MG63 (cell line): ENCODE measurements at regions not wholly inside any gene's neighbourhood (a gene's known extent, or its start where the extent isn't known, plus 50 kb on each side); places are given as distances from the start of the nearest gene placed in this dataset.

Experiments used
- DNase-seq: peaks from one replicate; pipeline ENCODE4 v3.0.0-alpha.2; 2020
- H3K27me3 ChIP-seq: fragments of 250-450 bp; sonication (Bioruptor Pico); 2 replicates; pipeline ENCODE4 v1.5.1; 2020; ENCODE audit warnings: mild to moderate bottlenecking, moderate library complexity
- H3K36me3 ChIP-seq: fragments of 250-450 bp; sonication (Bioruptor Pico); 2 replicates; pipeline ENCODE4 v1.5.1; 2020; ENCODE audit warnings: mild to moderate bottlenecking, moderate library complexity
- H3K4me3 ChIP-seq: fragments of 250-450 bp; sonication (Bioruptor Pico); 2 replicates; pipeline ENCODE4 v1.5.1; 2020; ENCODE audit warnings: mild to moderate bottlenecking, moderate library complexity
- H3K9me3 ChIP-seq: fragments of 250-450 bp; sonication (Bioruptor Pico); 2 replicates; pipeline ENCODE4 v1.5.1; 2020; ENCODE audit warnings: mild to moderate bottlenecking, moderate library complexity

DNA sequence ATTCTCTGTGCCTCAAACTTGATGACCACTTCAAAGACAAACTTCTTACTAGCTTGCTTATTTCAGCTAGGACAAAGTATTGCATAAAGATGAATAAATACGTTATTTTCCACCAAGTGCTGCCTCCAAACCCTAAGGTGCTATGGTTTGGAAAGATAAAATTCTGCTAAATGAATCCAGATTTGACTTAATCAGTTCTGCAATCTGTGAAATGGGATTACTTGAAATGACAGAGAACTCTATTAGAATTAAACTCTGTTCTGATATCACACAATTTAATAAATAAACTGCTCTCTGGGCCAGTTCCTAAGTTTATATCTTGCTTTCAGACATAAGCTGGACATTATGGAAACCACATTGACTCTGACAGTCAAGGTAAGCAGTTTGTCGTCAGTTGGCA, 338.8 kb upstream of the SEMA6D start:
- Histone ChIP-seq H3K27me3 (no peaks in the 10 kb centered on the region), H3K4me3 (no peak overlapping the region), H3K36me3 (no peaks in the 10 kb centered on the region), H3K9me3 (no peaks in the 10 kb centered on the region)
- DNase-seq: no peak

DNA sequence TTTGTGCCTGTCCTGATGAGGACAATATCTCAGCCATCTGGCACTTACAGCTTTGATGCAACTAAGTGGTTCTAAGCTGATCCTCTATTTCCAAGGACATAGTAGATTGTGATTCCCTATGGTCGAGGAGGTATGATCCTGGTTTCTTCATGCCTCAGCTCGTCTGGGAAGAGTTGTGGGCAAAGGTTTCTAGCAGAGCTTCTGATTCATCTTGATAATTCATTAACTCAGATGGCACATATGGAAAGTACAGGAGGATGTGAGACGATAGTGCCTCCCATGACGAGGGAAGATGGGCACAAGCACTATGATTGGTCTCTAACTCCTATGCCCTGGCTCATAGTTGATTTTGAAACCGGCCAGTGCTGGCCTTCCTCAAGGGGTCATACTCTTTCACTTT, 334.2 kb upstream of the SEMA6D start:
- no peak overlapping the region for H3K4me3 ChIP-seq
- H3K36me3 ChIP-seq: no peaks in the 10 kb centered on the region
- no peaks in the 10 kb centered on the region for H3K27me3 ChIP-seq
- no peaks in the 10 kb centered on the region for H3K9me3 ChIP-seq
- DNase-seq: no peak

DNA sequence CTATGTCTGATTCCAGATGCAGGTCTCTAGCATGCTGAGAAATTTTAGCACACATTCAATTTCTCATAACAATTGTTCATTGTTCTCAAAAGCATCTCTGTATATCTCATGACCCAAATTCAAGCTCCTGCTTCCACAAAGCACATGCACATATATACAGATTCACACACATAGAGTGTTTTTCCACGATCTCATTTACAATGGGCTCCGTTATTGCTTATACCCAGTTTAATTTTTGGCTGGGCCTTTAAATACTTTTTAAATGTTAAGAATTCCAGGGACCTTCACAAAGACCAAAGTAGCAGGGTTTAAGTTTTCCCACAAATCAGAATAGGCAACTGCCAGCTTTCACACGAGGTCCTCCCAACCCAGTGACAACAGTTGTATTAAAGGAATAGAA, 333.5 kb upstream of the SEMA6D start:
- Histone ChIP-seq H3K27me3 (no peaks in the 10 kb centered on the region), H3K4me3 (no peak overlapping the region), H3K9me3 (no peaks in the 10 kb centered on the region), H3K36me3 (no peaks in the 10 kb centered on the region)
- no peak for DNase-seq

DNA sequence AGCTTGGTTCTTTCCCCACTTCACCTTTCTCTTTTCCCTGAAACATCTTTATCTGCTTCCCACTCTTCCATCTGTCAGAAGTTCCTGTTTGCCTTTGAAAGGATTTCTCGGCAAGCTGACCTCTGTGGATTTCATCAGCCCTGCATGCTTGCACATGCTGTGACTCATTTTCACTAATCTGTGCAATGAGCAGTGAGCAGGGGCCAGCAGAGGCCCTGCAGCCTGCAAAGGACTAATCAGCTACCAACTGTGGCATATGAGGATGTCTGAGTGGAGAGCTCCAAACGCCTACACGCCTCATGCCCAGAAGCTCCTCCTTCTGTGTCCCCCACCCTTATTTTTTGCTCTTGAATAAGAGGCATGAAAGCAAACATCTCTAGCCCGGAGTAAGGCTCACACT, 333.0 kb upstream of the SEMA6D start:
- peak; percentile 90 for DNase-seq
- Histone ChIP-seq H3K9me3 (no peaks in the 10 kb centered on the region), H3K27me3 (no peaks in the 10 kb centered on the region), H3K4me3 (no peak overlapping the region), H3K36me3 (no peaks in the 10 kb centered on the region)

DNA sequence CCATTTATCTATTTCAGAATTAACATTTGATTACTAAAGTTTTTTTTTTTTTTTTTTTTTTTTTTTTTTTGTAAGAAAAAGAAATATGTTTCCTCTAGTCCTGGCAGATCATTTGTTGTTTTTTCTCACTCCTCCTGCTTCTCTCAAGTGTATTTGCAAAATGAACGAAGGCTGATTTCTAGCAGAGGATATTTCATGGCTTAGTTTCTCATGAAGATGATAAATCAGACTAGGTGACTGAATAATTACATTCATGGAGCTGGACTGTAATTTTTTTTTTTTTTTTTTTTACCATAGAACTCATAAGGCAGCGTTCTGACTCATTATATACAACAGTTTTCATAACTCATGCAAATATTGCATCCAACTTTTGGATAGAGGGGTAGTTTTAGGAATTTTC, 332.5 kb upstream of the SEMA6D start:
- no peak for DNase-seq
- Histone ChIP-seq H3K36me3 (no peaks in the 10 kb centered on the region), H3K9me3 (no peaks in the 10 kb centered on the region), H3K4me3 (no peak overlapping the region), H3K27me3 (no peaks in the 10 kb centered on the region; the same call in 1 of the 2 replicates)

DNA sequence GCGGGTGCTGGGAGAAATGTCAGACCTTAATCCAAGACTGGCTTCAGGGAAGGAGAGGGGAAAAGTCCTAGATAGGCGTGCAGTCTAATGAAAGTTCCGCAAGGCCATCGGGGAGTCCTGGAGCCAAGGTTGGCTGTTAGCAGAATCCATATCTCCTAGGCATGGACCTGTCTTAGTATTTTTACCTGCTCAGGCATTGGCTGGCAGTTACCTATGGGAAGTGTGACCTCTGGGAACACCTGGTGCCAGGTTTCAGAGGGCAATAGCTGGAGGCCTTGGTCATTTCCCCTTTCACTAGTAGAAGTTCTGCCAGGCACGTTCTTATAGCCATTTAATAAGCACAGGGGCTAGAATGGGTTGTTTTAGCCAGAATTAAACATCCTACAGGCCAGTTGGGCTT, 330.8 kb upstream of the SEMA6D start:
- H3K4me3 ChIP-seq: no peak overlapping the region
- no peaks in the 10 kb centered on the region; the same call in 1 of the 2 replicates for H3K27me3 ChIP-seq
- DNase-seq: no peak
- no peaks in the 10 kb centered on the region for H3K9me3 ChIP-seq
- H3K36me3 ChIP-seq: no peaks in the 10 kb centered on the region

DNA sequence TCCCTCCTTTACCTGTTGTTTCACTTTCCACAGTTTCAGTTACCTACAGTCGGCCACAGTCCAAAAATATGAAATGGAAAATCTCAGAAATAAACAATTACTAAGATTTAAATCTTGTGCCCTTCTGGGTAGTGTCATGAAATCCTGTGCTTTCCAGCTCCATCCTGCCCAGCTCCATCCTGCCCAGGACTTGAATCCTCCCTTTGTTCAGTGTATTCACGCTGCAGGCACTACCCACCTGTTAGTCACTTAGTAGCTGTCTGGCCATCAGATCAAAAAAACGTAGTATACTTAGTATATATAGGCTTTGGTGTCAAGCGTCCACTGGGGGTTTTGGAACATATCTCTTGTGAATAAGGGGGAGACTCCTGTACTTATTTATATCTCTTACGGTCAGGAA, 329.0 kb upstream of the SEMA6D start:
- no peak overlapping the region for H3K4me3 ChIP-seq

DNA sequence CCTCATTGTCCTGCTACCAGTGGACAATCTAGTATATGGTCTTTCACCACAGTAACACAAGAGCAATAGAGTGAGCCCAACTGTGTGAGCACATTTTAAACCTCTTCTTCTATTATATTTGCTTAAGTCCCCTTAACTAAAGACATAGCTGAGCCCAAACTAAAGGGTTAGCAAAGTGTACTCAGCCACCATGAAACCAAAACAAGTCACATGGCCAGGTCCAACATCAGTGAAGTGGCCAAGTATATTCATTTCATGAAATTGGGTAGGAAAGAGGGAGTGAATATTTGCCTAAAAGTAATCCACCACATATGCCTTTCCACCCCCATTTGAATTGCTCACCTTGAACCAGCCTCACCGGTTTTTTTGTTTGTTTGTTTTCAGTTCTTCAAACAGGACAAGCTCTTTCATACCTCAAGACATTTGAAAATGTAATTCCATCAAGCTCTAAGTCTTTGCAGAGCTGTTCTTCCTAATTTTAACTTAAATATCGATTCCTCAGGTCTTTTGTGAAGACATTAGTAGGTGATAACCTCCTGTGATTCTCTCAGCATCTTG, 327.0 kb upstream of the SEMA6D start:
- H3K36me3 ChIP-seq: no peaks in the 10 kb centered on the region

More for the DNA sequence above, 329.0 kb upstream of the SEMA6D start:
- no peaks in the 10 kb centered on the region; the same call in 1 of the 2 replicates for H3K27me3 ChIP-seq
- H3K36me3 ChIP-seq: no peaks in the 10 kb centered on the region
- DNase-seq: no peak
- no peaks in the 10 kb centered on the region for H3K9me3 ChIP-seq

DNA sequence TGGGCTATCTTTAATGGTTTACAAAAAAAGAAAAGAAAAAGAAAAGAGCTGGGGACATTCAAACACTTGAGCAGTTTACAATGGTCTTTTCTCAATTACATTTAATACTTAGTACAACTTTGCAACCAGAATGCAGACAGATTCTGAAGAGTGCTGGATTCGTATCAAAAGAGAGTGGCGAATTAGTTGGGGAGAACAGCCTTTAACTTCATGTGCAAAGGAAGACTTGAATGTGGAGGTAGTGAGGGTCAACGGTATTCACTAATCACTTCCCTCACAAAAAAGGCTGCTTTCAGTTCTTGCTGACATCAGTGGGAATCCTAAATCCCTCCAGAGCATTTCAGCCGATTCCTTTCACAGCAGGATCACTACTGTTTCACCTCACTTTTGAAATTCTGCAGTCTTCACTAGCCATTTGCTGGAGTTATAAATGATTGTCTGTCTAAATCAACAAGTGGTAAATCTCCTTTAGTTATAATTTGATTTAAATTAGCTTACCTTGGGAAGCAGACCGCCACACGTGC, 323.0 kb upstream of the SEMA6D start:
- Histone ChIP-seq H3K36me3 (no peaks in the 10 kb centered on the region), H3K27me3 (no peaks in the 10 kb centered on the region; the same call in 1 of the 2 replicates), H3K4me3 (no peak overlapping the region), H3K9me3 (no peaks in the 10 kb centered on the region)
- no peak for DNase-seq

More for the DNA sequence above, 327.0 kb upstream of the SEMA6D start:
- no peaks in the 10 kb centered on the region; the same call in 1 of the 2 replicates for H3K27me3 ChIP-seq
- H3K9me3 ChIP-seq: no peaks in the 10 kb centered on the region
- no peak for DNase-seq
- H3K4me3 ChIP-seq: no peak overlapping the region

DNA sequence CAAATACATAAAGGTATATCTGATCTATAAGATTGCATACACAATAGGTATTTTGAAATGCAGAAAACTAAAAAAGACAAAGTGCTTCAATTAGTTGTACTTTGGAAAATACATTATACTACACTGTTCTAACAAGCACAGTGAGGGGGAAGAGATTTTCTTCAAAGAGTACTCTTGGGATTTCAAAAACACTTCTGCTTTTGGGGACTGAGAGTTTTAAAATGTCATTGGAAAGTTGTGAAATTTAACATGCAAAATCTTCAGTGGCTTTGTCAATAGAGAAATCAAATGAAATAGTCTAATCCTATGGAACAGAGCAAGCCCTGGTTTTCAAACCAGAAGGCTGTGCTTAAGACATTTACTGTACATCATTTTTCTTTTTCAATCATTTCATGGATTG, 322.2 kb upstream of the SEMA6D start:
- no peak for DNase-seq
- Histone ChIP-seq H3K36me3 (no peaks in the 10 kb centered on the region), H3K27me3 (no peaks in the 10 kb centered on the region), H3K9me3 (no peaks in the 10 kb centered on the region), H3K4me3 (no peak overlapping the region)

DNA sequence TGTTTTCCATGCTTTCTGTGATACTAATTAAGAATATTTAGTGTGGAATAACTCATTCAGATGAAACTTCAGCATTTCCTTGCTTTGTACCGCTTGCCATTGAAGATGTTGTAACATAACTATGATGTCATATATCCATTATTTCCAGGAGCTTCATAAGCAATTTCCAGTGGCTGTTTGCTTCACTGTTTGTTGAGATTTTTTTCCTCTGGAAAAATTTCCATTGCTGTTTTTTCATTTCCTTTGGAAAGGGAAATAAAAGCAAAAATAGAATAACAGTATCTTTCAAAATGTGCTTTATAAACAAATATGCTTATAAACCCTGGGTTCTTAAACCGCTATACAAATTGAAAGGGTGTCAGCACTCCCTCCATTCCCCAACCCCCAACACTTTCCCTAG, 319.6 kb upstream of the SEMA6D start:
- Histone ChIP-seq H3K27me3 (no peaks in the 10 kb centered on the region), H3K4me3 (no peak overlapping the region), H3K9me3 (no peaks in the 10 kb centered on the region), H3K36me3 (no peaks in the 10 kb centered on the region)
- DNase-seq: no peak

DNA sequence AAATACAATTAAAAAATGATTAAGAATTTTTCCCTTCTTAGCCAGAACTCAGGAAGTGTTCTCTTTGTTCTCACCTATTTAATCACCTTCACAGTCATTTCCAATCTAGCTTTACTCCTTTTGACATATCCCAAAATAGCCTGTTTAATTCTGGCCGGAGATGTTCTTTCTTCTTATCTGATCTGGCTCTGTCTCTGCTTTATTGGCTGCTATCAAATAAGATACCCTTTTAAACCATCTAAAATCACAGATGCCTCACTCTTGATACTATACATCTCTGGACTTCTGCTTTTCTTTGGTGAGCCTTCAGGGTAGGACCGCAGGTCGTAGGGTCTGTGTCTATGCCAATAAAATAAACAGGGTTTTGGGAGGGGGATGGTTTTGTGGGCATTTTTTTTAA, 319.2 kb upstream of the SEMA6D start:
- Histone ChIP-seq H3K9me3 (no peaks in the 10 kb centered on the region), H3K4me3 (no peak overlapping the region), H3K36me3 (no peaks in the 10 kb centered on the region), H3K27me3 (no peaks in the 10 kb centered on the region)
- DNase-seq: no peak

DNA sequence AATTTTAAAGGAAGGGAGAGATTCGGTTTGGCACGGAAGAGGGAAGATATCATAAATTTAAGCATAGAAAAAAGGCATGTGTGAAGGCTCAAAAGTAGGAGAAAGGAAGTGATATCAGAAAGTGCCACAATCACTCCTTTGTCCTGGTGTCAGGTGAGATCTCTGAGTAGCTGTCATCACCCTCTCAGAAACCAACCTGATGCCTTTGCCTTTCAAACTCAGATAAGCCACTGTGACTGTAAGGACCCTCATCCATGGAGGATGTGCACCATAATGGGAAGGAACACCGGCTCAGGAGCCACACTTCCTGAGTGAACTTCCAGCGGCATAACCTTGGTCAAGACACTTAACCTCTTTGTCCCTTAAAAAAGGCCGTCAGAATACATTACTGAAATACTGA, 318.7 kb upstream of the SEMA6D start:
- Histone ChIP-seq H3K4me3 (no peak overlapping the region), H3K9me3 (no peaks in the 10 kb centered on the region), H3K36me3 (no peaks in the 10 kb centered on the region), H3K27me3 (no peaks in the 10 kb centered on the region)
- no peak for DNase-seq

DNA sequence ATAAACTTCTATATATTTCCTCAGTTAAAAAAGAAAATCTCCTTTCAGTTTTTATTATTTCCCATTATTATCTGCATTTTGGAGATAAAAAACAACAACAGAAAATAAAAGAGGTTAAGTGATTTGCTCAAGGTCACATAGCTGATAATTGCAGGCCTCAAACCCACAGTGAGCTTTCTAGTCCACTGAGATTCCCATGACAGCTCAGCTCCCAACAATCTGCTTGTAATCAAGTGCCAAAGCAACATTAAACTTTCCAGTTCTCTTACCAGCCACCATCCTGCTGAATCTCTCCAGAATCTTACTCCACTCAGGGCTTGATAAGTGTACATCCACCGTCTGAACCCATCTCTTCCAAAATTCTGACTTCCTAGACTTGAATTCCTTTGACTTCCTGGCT, 318.2 kb upstream of the SEMA6D start:
- no peaks in the 10 kb centered on the region for H3K27me3 ChIP-seq
- H3K36me3 ChIP-seq: no peaks in the 10 kb centered on the region
- DNase-seq: no peak
- no peak overlapping the region for H3K4me3 ChIP-seq
- no peaks in the 10 kb centered on the region for H3K9me3 ChIP-seq

DNA sequence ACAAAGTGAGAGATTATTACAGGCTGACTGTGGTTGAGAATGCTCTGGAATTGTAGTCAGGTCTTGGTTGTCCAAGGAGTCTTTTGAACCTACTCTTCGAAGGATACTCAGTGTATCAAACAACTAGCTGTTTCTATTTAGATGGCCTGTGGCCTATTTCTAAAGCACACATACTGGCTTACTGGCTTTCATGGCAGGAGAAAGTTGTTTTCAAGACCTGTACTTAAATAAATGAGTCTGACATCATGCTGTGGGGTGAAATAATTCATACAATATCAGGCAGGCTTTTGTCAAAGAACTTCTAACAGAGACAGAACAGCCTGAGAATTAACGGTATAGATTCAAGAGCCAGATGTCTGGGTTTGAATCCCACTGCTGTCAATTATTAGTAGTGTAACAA, 316.7 kb upstream of the SEMA6D start:
- Histone ChIP-seq H3K27me3 (no peaks in the 10 kb centered on the region), H3K36me3 (no peaks in the 10 kb centered on the region), H3K4me3 (no peak overlapping the region), H3K9me3 (no peaks in the 10 kb centered on the region)
- no peak for DNase-seq

DNA sequence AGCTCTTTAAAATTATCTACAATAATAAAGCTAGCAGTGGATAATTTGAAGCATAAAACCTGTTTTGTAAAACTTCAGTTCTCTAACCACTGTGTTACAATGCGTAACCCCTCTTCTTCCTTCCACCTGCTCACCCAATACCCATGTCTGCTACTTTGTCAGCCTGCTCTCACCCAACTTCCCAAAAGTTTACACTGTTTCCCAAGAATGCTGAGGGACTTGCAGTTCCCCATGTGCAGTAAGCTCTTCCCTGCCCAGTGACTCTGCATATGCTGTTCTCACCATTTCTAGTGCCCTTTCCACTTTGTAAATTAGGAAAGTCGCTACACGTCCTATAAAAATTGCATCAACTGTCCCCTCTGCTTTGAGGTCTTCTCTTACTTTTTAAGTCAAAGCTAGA, 315.9 kb upstream of the SEMA6D start:
- Histone ChIP-seq H3K9me3 (no peaks in the 10 kb centered on the region), H3K4me3 (no peak overlapping the region), H3K36me3 (no peaks in the 10 kb centered on the region), H3K27me3 (no peaks in the 10 kb centered on the region)
- DNase-seq: no peak

DNA sequence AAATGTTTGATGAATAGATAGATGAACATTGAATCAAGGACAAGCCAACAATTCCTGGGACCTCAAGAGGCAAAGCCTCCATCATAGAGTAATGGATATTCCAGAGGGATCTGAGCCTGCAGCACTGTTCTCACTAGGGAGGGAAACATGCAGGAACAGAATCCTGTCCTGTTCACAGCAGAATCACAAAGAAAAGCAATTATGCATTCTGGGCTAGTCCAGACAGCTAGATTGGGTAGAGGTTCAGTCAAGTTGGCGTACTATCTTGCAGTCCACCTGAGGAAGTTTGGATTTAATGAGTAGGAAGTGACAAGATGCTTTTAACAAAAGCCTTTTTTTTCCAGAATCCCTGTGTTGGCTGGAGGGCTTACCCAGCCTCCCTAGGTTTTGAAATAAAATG, 314.5 kb upstream of the SEMA6D start:
- H3K9me3 ChIP-seq: no peaks in the 10 kb centered on the region
- no peak overlapping the region for H3K4me3 ChIP-seq
- H3K36me3 ChIP-seq: no peaks in the 10 kb centered on the region
- no peaks in the 10 kb centered on the region for H3K27me3 ChIP-seq
- no peak for DNase-seq

DNA sequence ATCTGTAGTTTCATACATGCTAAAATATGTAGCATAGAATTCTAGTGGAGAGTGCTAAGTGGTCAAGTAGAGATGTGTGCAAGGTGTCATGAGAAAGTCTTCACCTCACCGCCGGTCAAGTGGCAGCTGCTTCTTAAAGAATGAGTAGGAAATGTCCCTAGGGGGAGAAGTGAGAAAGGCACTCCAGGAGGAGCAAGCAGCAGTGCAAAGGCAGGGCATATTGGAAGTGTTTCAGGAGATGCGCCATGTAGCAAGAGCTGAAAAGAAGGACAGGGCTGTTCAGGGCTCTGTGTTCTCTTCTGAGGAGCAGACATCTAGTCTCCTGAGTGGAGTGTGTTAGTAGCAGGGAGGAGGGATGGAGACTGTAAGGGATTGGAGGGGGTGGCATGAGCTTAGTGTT, 312.4 kb upstream of the SEMA6D start:
- DNase-seq: no peak
- no peak overlapping the region for H3K4me3 ChIP-seq
- H3K27me3 ChIP-seq: no peaks in the 10 kb centered on the region
- H3K36me3 ChIP-seq: no peaks in the 10 kb centered on the region
- H3K9me3 ChIP-seq: no peaks in the 10 kb centered on the region
